ENCODE measurements at regions not wholly inside any gene's neighbourhood (a gene's known extent, or its start where the extent isn't known, plus 50 kb on each side); places are given as distances from the start of the nearest gene placed in this dataset.

- no peak for TF ChIP-seq ZNF687 (CRISPR knock-in tag; IDR thresholded peaks at IDR 0.05)
- no peak for TF ChIP-seq ZUFSP (CRISPR knock-in tag; IDR thresholded peaks at IDR 0.05; ENCODE audit: borderline replicate concordance)
- no peak for TF ChIP-seq ZFP41 (CRISPR knock-in tag; IDR thresholded peaks at IDR 0.05; ENCODE audit: borderline replicate concordance)
- no peak for TF ChIP-seq E2F2 (CRISPR knock-in tag; IDR thresholded peaks at IDR 0.05; ENCODE audit: borderline replicate concordance)
These were observed 80.3 kb downstream of the OTOL1 start (continued) for GRCh38 chr3:161576714-161577510.

All from HepG2 (cell line).